CD4-positive, alpha-beta memory T cell (primary cell): ENCODE measurements at regions not wholly inside any gene's neighbourhood (a gene's known extent, or its start where the extent isn't known, plus 50 kb on each side); places are given as distances from the start of the nearest gene placed in this dataset.

Experiments used
- CTCF ChIA-PET: fragments of 350-600 bp; sonication (Branson Sonifier 250); formaldehyde crosslinking; loops from one replicate; lab custom pipeline; 2021; ENCODE audit warnings: inconsistent platforms; ENCODE audit not compliant: partially characterized antibody; lab: Charles Lee
- POLR2A ChIA-PET: fragments of 350-600 bp; sonication (Branson Sonifier 250); formaldehyde crosslinking; loops from one replicate; lab custom pipeline; 2021; ENCODE audit not compliant: partially characterized antibody; lab: Charles Lee
- DNase-seq, 5 donors: peaks; one replicate each; pipeline versions ENCODE4 v3.0.0 to v3.0.0-alpha.2; 2020 to 2022; ENCODE audit warnings: mixed read lengths in 1 of 5
- H3K27ac ChIP-seq: one replicate; pipeline ENCODE4 v1.7.0; 2013; ENCODE audit warnings: low read depth, low read length
- H3K27me3 ChIP-seq: 2 replicates; pipeline ENCODE4 v1.7.0; 2013; ENCODE audit warnings: mild to moderate bottlenecking, low read length, moderate library complexity; ENCODE audit not compliant: insufficient read depth
- H3K36me3 ChIP-seq: 2 replicates; pipeline ENCODE4 v1.7.0; 2013; ENCODE audit warnings: mild to moderate bottlenecking, low read length, moderate library complexity; ENCODE audit not compliant: insufficient read depth
- H3K4me1 ChIP-seq: 2 replicates; pipeline ENCODE4 v1.7.0; 2013; ENCODE audit warnings: mild to moderate bottlenecking, low read length, moderate library complexity; ENCODE audit not compliant: insufficient read depth
- H3K4me3 ChIP-seq, 2 donors: one replicate each; pipeline ENCODE4 v1.7.0; 2013; ENCODE audit warnings: low read length in 2 of 2, mild to moderate bottlenecking in 1 of 2
- H3K9me3 ChIP-seq, 2 donors: one replicate each; pipeline ENCODE4 v1.7.0; 2013; ENCODE audit warnings: low read length in 2 of 2, control low read depth in 1 of 2; ENCODE audit not compliant: control insufficient read depth in 1 of 2
- H3K27ac Mint-ChIP-seq, 7 donors: one replicate each; pipeline ENCODE4 v1.8.0; 2020 to 2021; ENCODE audit warnings: mixed read lengths in 7 of 7, mild to moderate bottlenecking in 6 of 7, inconsistent platforms in 3 of 7, moderate library complexity in 3 of 7
- H3K27me3 Mint-ChIP-seq, 2 donors: one replicate each; pipeline ENCODE4 v1.8.0; 2020 to 2021; ENCODE audit warnings: mixed read lengths in 2 of 2
- H3K36me3 Mint-ChIP-seq, 2 donors: one replicate each; pipeline ENCODE4 v1.8.0; 2020 to 2021; ENCODE audit warnings: mixed read lengths in 2 of 2, inconsistent platforms in 1 of 2, mild to moderate bottlenecking in 1 of 2
- H3K4me1 Mint-ChIP-seq, 4 donors: one replicate each; pipeline ENCODE4 v1.8.0; 2020 to 2021; ENCODE audit warnings: mixed read lengths in 4 of 4, mild to moderate bottlenecking in 1 of 4
- H3K4me3 Mint-ChIP-seq, 8 donors: one replicate each; pipeline ENCODE4 v1.8.0; 2020 to 2021; ENCODE audit warnings: mixed read lengths in 8 of 8, mild to moderate bottlenecking in 7 of 8, moderate library complexity in 6 of 8, inconsistent platforms in 3 of 8
- H3K9me3 Mint-ChIP-seq, 8 donors: one replicate each; pipeline ENCODE4 v1.8.0; 2020 to 2021; ENCODE audit warnings: mixed read lengths in 8 of 8, mild to moderate bottlenecking in 5 of 8, inconsistent platforms in 3 of 8, moderate library complexity in 1 of 8
- intact Hi-C: fragments of 100-400 bp; cut with micrococcal nuclease; formaldehyde crosslinking; loops from one replicate; pipeline ENCODE4 v1.15.1; 2023

- CTCF ChIA-PET: no interaction called here
Measured at GRCh38 chr6:104537872-104538271, 321.8 kb downstream of the HACE1 start.

GRCh38 chr6:104537180-104537579, 322.5 kb downstream of the HACE1 start:
- H3K27ac ChIP-seq: no peak overlapping the region
- no peaks in the 10 kb centered on the region for H3K27me3 ChIP-seq
- intact Hi-C loops: no loop called here
- no peaks in the 10 kb centered on the region for H3K36me3 Mint-ChIP-seq
- H3K4me3 ChIP-seq: no peak overlapping the region
- no peak overlapping the region for H3K4me3 Mint-ChIP-seq
- peaks cover 0 to 5% (median 2%) of the 10 kb centered on the region in 4 donors for H3K4me1 Mint-ChIP-seq
- ChIA-PET POLR2A (no interaction called here), CTCF (interaction anchor here (4.4 kb wide), 1 partner anchor 11 kb away, joined by 27 read pairs; no protein-coding TSS in a partner anchor)
- no peak for DNase-seq
- H3K27me3 Mint-ChIP-seq: peaks cover 3 to 5% of the 10 kb centered on the region in 2 donors
- no peaks in the 10 kb centered on the region for H3K9me3 ChIP-seq
- H3K27ac Mint-ChIP-seq: no peak overlapping the region
- no peaks in the 10 kb centered on the region for H3K36me3 ChIP-seq
- H3K4me1 ChIP-seq: no peaks in the 10 kb centered on the region
- H3K9me3 Mint-ChIP-seq: peaks cover 0 to 1% (median 0%) of the 10 kb centered on the region in 8 donors

More at GRCh38 chr6:104537872-104538271, 321.8 kb downstream of the HACE1 start:
- Mint-ChIP-seq H3K9me3 (peaks cover 0 to 1% (median 0%) of the 10 kb centered on the region in 8 donors), H3K27ac (no peak overlapping the region), H3K4me1 (peaks cover 0 to 5% (median 2%) of the 10 kb centered on the region in 4 donors), H3K27me3 (peaks cover 3 to 5% of the 10 kb centered on the region in 2 donors), H3K36me3 (no peaks in the 10 kb centered on the region), H3K4me3 (no peak overlapping the region)
- Histone ChIP-seq H3K27me3 (no peaks in the 10 kb centered on the region), H3K4me1 (no peaks in the 10 kb centered on the region), H3K27ac (no peak overlapping the region), H3K9me3 (no peaks in the 10 kb centered on the region), H3K4me3 (no peak overlapping the region), H3K36me3 (no peaks in the 10 kb centered on the region)
- DNase-seq: no peak
- intact Hi-C loops: no loop called here
- POLR2A ChIA-PET: no interaction called here

DNA sequence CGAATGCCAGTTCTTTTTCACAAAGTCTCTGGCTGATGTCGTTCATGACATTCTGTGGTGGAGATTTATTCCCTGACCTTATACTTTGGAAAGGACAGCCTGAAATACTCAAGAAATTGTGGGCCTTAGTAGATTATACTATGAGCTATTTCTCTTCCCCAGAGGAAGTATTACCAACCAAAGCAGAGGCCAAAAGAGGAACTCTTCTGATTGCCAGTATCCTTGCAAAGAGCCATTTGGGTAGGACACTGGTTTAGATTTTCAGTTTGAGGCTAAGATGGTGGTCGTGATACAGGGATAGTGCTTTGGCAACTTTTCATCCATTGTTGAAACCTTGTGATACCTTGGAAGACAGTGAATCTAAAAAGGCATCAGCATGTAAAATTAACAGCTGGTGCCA, 327.3 kb downstream of the HACE1 start:
- CTCF ChIA-PET: interaction anchor here (1.9 kb wide), 1 partner anchor 238 kb away, joined by 4 read pairs; no protein-coding TSS in a partner anchor
- H3K9me3 ChIP-seq: no peaks in the 10 kb centered on the region

GRCh38 chr6:104531646-104532045, 328.1 kb downstream of the HACE1 start:
- ChIA-PET CTCF (interaction anchor here (1.9 to 2.0 kb wide), 2 partner anchors 11 to 239 kb away, joined by 4 to 6 read pairs; no protein-coding TSS in a partner anchor), POLR2A (no interaction called here)
- Mint-ChIP-seq H3K27me3 (peaks cover 3 to 5% of the 10 kb centered on the region in 2 donors), H3K36me3 (no peaks in the 10 kb centered on the region), H3K9me3 (peaks cover 0 to 1% (median 0%) of the 10 kb centered on the region in 8 donors), H3K4me1 (peaks cover 0 to 1% (median 0%) of the 10 kb centered on the region in 4 donors), H3K27ac (no peak overlapping the region), H3K4me3 (no peak overlapping the region)
- no peaks in the 10 kb centered on the region for H3K4me1 ChIP-seq
- no peaks in the 10 kb centered on the region for H3K36me3 ChIP-seq
- no peak overlapping the region for H3K27ac ChIP-seq
- intact Hi-C loops: no loop called here
- no peaks in the 10 kb centered on the region for H3K27me3 ChIP-seq
- H3K4me3 ChIP-seq: no peak overlapping the region
- no peaks in the 10 kb centered on the region for H3K9me3 ChIP-seq
- DNase-seq: no peak

More for the DNA sequence above, 327.3 kb downstream of the HACE1 start:
- H3K27ac ChIP-seq: no peak overlapping the region
- H3K4me1 ChIP-seq: no peaks in the 10 kb centered on the region
- Mint-ChIP-seq H3K4me3 (no peak overlapping the region), H3K27ac (no peak overlapping the region), H3K9me3 (peaks cover 0 to 1% (median 0%) of the 10 kb centered on the region in 8 donors), H3K36me3 (no peaks in the 10 kb centered on the region), H3K4me1 (peaks cover 0 to 1% (median 0%) of the 10 kb centered on the region in 4 donors), H3K27me3 (peaks cover 3 to 5% of the 10 kb centered on the region in 2 donors)
- DNase-seq: no peak
- no peaks in the 10 kb centered on the region for H3K36me3 ChIP-seq
- intact Hi-C loops: no loop called here
- no peaks in the 10 kb centered on the region for H3K27me3 ChIP-seq
- H3K4me3 ChIP-seq: no peak overlapping the region
- POLR2A ChIA-PET: no interaction called here

GRCh38 chr6:104527761-104528415, 331.8 kb downstream of the HACE1 start:
- intact Hi-C loops: no loop called here
- no peaks in the 10 kb centered on the region for H3K36me3 ChIP-seq
- CTCF ChIA-PET: interaction anchor here (1.3 to 3.9 kb wide), 4 partner anchors 7 to 242 kb away, joined by 3 to 27 read pairs (median 8); no protein-coding TSS in a partner anchor

GRCh38 chr6:104527311-104527710, 332.4 kb downstream of the HACE1 start:
- CTCF ChIA-PET: interaction anchor here (1.3 to 3.9 kb wide), 3 partner anchors 8 to 243 kb away, joined by 5 to 27 read pairs (median 12); no protein-coding TSS in a partner anchor
- no peak overlapping the region for H3K4me3 Mint-ChIP-seq

More at GRCh38 chr6:104527761-104528415, 331.8 kb downstream of the HACE1 start:
- Histone ChIP-seq H3K27me3 (no peaks in the 10 kb centered on the region), H3K4me3 (no peak overlapping the region), H3K9me3 (no peaks in the 10 kb centered on the region), H3K4me1 (no peaks in the 10 kb centered on the region), H3K27ac (no peak overlapping the region)
- Mint-ChIP-seq H3K36me3 (no peaks in the 10 kb centered on the region), H3K27ac (no peak overlapping the region), H3K4me3 (no peak overlapping the region), H3K4me1 (peaks cover 0 to 5% (median 4%) of the 10 kb centered on the region in 4 donors), H3K9me3 (no peaks in the 10 kb centered on the region), H3K27me3 (peaks cover 0 to 8% of the 10 kb centered on the region in 2 donors)
- POLR2A ChIA-PET: no interaction called here
- no peak for DNase-seq

DNA sequence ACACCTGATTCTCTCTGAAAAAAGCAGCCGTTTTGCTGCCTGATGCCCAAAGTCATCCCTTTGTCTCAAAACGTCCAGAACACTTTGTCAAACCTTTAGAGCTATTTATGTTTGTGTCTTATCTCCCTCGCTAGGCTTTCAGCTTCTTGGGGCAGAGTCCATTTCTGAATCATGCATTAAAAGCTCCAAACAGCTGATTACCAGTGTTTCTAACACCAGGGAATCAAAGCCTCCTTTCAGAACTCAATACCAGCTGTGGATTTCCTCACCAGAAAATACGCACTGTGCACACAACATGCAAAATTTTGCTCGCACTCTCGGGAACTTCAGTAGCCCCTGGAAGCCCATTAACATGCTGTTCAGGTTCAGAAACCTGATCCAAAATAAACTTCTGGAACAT, 333.3 kb downstream of the HACE1 start:
- Mint-ChIP-seq H3K4me3 (no peak overlapping the region), H3K4me1 (peaks cover 0 to 5% (median 4%) of the 10 kb centered on the region in 4 donors), H3K27ac (no peak overlapping the region), H3K9me3 (no peaks in the 10 kb centered on the region), H3K36me3 (no peaks in the 10 kb centered on the region), H3K27me3 (peaks cover 0 to 8% of the 10 kb centered on the region in 2 donors)
- Histone ChIP-seq H3K36me3 (no peaks in the 10 kb centered on the region), H3K4me3 (no peak overlapping the region), H3K27ac (no peak overlapping the region), H3K27me3 (no peaks in the 10 kb centered on the region), H3K9me3 (no peaks in the 10 kb centered on the region), H3K4me1 (no peaks in the 10 kb centered on the region)
- no peak for DNase-seq
- CTCF ChIA-PET: interaction anchor here (0.5 to 3.9 kb wide), 11 partner anchors 9 to 1083 kb away, joined by 3 to 27 read pairs (median 5); no protein-coding TSS in a partner anchor
- intact Hi-C loops: no loop called here
- POLR2A ChIA-PET: no interaction called here

More at GRCh38 chr6:104527311-104527710, 332.4 kb downstream of the HACE1 start:
- POLR2A ChIA-PET: no interaction called here
- DNase-seq: no peak
- Mint-ChIP-seq H3K27ac (no peak overlapping the region), H3K9me3 (no peaks in the 10 kb centered on the region), H3K36me3 (no peaks in the 10 kb centered on the region), H3K27me3 (peaks cover 0 to 8% of the 10 kb centered on the region in 2 donors), H3K4me1 (peaks cover 0 to 5% (median 4%) of the 10 kb centered on the region in 4 donors)
- H3K27ac ChIP-seq: no peak overlapping the region
- no peak overlapping the region for H3K4me3 ChIP-seq
- H3K4me1 ChIP-seq: no peaks in the 10 kb centered on the region
- H3K36me3 ChIP-seq: no peaks in the 10 kb centered on the region
- no peaks in the 10 kb centered on the region for H3K27me3 ChIP-seq
- no peaks in the 10 kb centered on the region for H3K9me3 ChIP-seq
- intact Hi-C loops: no loop called here
